Thoracic aorta (tissue), 2 donors: ENCODE measurements at regions not wholly inside any gene's neighbourhood (a gene's known extent, or its start where the extent isn't known, plus 50 kb on each side); places are given as distances from the start of the nearest gene placed in this dataset.

Experiments
- ATAC-seq: fragments of 150-250 bp; one replicate; pipeline ENCODE4 v1.8.0; 2017; ENCODE audit warnings: low read depth; ENCODE audit not compliant: insufficient number of reproducible peaks, low FRiP score
- DNase-seq: peaks from one replicate; pipeline ENCODE4 v3.0.0-alpha.2; 2020; ENCODE audit warnings: low spot score
- H3K27ac ChIP-seq, 2 donors: fragments of 200-600 bp; sonication (generic); 1 replicate in 1 of 2; 2 replicates in 1 of 2; pipeline ENCODE4 v1.5.1; 2016; ENCODE audit warnings: mild to moderate bottlenecking in 2 of 2, moderate library complexity in 2 of 2
- H3K27me3 ChIP-seq: fragments of 200-600 bp; sonication (generic); replicated peaks from 2 replicates; pipeline ENCODE4 v1.6.0; 2016; ENCODE audit warnings: mild to moderate bottlenecking; ENCODE audit not compliant: insufficient read depth
- H3K36me3 ChIP-seq: fragments of 200-600 bp; sonication (generic); one replicate; pipeline ENCODE4 v1.5.1; 2016
- H3K4me1 ChIP-seq, 2 donors: fragments of 200-600 bp; sonication (generic); 1 replicate in 1 of 2; 2 replicates in 1 of 2; pipeline versions ENCODE4 v1.5.1 to v1.6.0; 2016; ENCODE audit warnings: low read depth in 2 of 2, mild to moderate bottlenecking in 1 of 2; ENCODE audit not compliant: control insufficient read depth in 1 of 2
- H3K4me3 ChIP-seq: fragments of 200-600 bp; sonication (generic); 2 replicates; pipeline ENCODE4 v1.5.1; 2016; ENCODE audit warnings: mild to moderate bottlenecking
- H3K9me3 ChIP-seq: fragments of 200-600 bp; sonication (generic); 2 replicates; pipeline ENCODE4 v1.5.1; 2016
- CTCF ChIP-seq: fragments of 200-600 bp; sonication (generic); IDR thresholded peaks from one replicate; pipeline ENCODE4 v1.5.1; 2019; ENCODE audit warnings: antibody characterized with exemption

- H3K27ac ChIP-seq: no peak overlapping the region
- H3K9me3 ChIP-seq: no peaks in the 10 kb centered on the region
- H3K36me3 ChIP-seq: no peaks in the 10 kb centered on the region
- no peaks in the 10 kb centered on the region for H3K4me1 ChIP-seq
- no peak overlapping the region for H3K4me3 ChIP-seq
- DNase-seq: no peak
- no peak for TF ChIP-seq CTCF
- no peaks in the 10 kb centered on the region for H3K27me3 ChIP-seq
- no peak for ATAC-seq
Observed at GRCh38 chr2:180761224-180761623, 219.2 kb upstream of the UBE2E3 start.

GRCh38 chr2:180759631-180760030, 220.8 kb upstream of the UBE2E3 start:
- no peak for ATAC-seq
- no peak for DNase-seq
- no peaks in the 10 kb centered on the region for H3K36me3 ChIP-seq

GRCh38 chr2:180753809-180754761, 226.3 kb upstream of the UBE2E3 start:
- no peak overlapping the region for H3K4me3 ChIP-seq
- ATAC-seq: no peak
- no peaks in the 10 kb centered on the region for H3K27me3 ChIP-seq
- no peaks in the 10 kb centered on the region for H3K9me3 ChIP-seq
- H3K4me1 ChIP-seq: no peaks in the 10 kb centered on the region
- H3K27ac ChIP-seq: no peak overlapping the region
- no peak for DNase-seq
- no peaks in the 10 kb centered on the region for H3K36me3 ChIP-seq
- TF ChIP-seq CTCF: no peak

More at GRCh38 chr2:180759631-180760030, 220.8 kb upstream of the UBE2E3 start:
- Histone ChIP-seq H3K27ac (no peak overlapping the region), H3K4me3 (no peak overlapping the region), H3K27me3 (no peaks in the 10 kb centered on the region), H3K9me3 (no peaks in the 10 kb centered on the region), H3K4me1 (no peaks in the 10 kb centered on the region)
- no peak for TF ChIP-seq CTCF

- TF ChIP-seq CTCF: no peak
- H3K4me1 ChIP-seq: no peaks in the 10 kb centered on the region
- DNase-seq (no peak), ATAC-seq (no peak)
- H3K27ac ChIP-seq: no peak overlapping the region
- H3K27me3 ChIP-seq: no peaks in the 10 kb centered on the region
- H3K36me3 ChIP-seq: no peaks in the 10 kb centered on the region
- no peaks in the 10 kb centered on the region for H3K9me3 ChIP-seq
- no peak overlapping the region for H3K4me3 ChIP-seq
Observed at GRCh38 chr2:180751306-180751920, 229.0 kb upstream of the UBE2E3 start.

- no peaks in the 10 kb centered on the region for H3K36me3 ChIP-seq
- no peaks in the 10 kb centered on the region for H3K4me1 ChIP-seq
- DNase-seq (no peak), ATAC-seq (no peak)
- no peaks in the 10 kb centered on the region for H3K9me3 ChIP-seq
- no peaks in the 10 kb centered on the region for H3K27me3 ChIP-seq
- no peak overlapping the region for H3K4me3 ChIP-seq
- no peak for TF ChIP-seq CTCF
- no peak overlapping the region for H3K27ac ChIP-seq
Observed at GRCh38 chr2:180747728-180748127, 232.7 kb upstream of the UBE2E3 start.
